GM12892 (cell line): ENCODE measurements at regions not wholly inside any gene's neighbourhood (a gene's known extent, or its start where the extent isn't known, plus 50 kb on each side); places are given as distances from the start of the nearest gene placed in this dataset.

Experiments used
- POLR2A ChIP-seq: IDR thresholded peaks from 2 replicates; pipeline ENCODE4 v1.6.1; 2011; ENCODE audit warnings: low read depth, low read length, control low read depth
- POLR2AphosphoS5 ChIP-seq: IDR thresholded peaks from 2 replicates; pipeline ENCODE4 v1.6.1; 2011; ENCODE audit warnings: low read depth, low read length, control low read depth
- TAF1 ChIP-seq: IDR thresholded peaks from 2 replicates; pipeline ENCODE4 v1.6.1; 2011; ENCODE audit warnings: low read depth, mild to moderate bottlenecking, control low read depth, low read length, borderline replicate concordance

- TF ChIP-seq POLR2A (no peak), POLR2AphosphoS5 (no peak), TAF1 (no peak)
Observed at GRCh38 chr9:95725045-95725444, 150.4 kb upstream of the ERCC6L2 start.
